ENCODE measurements at regions not wholly inside any gene's neighbourhood (a gene's known extent, or its start where the extent isn't known, plus 50 kb on each side); places are given as distances from the start of the nearest gene placed in this dataset.
A peak's percentile ranks its signal among the peaks of the same experiment; 100 is the strongest.

DNA sequence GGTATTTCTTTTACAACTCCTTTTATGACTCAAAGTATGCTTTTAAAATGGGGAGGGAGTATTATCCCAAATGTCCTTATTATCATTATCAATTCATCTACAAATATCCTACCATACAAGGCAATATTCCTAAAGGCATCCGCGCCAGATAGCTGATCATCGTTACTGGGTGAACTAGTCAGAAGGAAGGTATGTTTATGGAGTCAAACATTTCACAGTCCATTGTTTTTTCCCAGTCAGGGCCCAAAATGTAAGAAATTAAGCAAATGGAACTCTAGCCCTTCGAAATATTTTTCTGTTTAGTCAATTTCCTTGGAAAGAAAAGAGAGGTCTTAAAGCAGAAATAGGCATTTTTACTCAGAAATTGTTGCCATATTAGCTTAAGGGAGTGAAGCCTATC, 188.5 kb upstream of the CCNG1 start:
- POLR2A ChIA-PET: no interaction called here
- no peaks in the 10 kb centered on the region for H3K27me3 Mint-ChIP-seq (ENCODE audit: low read depth)

DNA sequence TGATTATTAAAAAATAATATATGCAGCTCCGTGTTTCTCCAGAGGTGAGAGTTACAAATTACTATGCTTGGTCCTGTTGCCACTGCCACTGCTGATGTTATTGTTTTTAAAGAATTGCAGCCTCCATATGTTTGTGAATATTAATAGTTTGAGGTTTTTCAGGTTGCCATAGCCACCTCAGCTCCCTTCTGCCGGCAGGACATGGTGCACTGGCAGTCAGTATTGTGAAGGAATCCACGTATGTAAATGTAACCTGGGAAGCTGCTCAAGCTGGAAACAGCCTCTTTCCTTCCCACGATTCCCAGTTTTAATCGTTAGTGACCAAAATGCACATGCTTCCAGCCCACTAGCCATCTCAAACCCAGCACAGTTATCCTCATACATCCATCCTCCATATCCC, 184.4 kb upstream of the CCNG1 start:
- H3K27me3 Mint-ChIP-seq (ENCODE audit: low read depth): no peaks in the 10 kb centered on the region
- ATAC-seq (peak; percentile 77), DNase-seq (ENCODE audit: low spot score) (no peak)
- peaks cover 6% of the 10 kb centered on the region; the same call in 1 of the 2 replicates for H3K9me3 Mint-ChIP-seq
- peak overlapping the region; percentile 0; the same call in 1 of the 2 replicates for H3K27ac Mint-ChIP-seq
- TF ChIP-seq ARID4B (CRISPR knock-in tag; IDR thresholded peaks at IDR 0.05; ENCODE audit: borderline replicate concordance): no peak
- CTCF ChIA-PET: interaction anchor here (0.6 to 1.3 kb wide), 5 partner anchors 53 to 977 kb away, joined by 3 to 5 read pairs (median 4); no protein-coding TSS in a partner anchor
- POLR2A ChIA-PET: no interaction called here
- H3K4me3 Mint-ChIP-seq: no peak overlapping the region
- H3K4me1 Mint-ChIP-seq: peaks cover 23% of the 10 kb centered on the region
- H3K36me3 Mint-ChIP-seq: no peaks in the 10 kb centered on the region

More for the DNA sequence above, 188.5 kb upstream of the CCNG1 start:
- Mint-ChIP-seq H3K27ac (no peak overlapping the region), H3K36me3 (no peaks in the 10 kb centered on the region), H3K4me1 (peaks cover 38% of the 10 kb centered on the region), H3K4me3 (no peak overlapping the region), H3K9me3 (peaks cover 11% of the 10 kb centered on the region)
- TF ChIP-seq KAT7 (CRISPR knock-in tag; IDR thresholded peaks at IDR 0.05; ENCODE audit: borderline replicate concordance): no peak
- TF ChIP-seq, protein P1, sequence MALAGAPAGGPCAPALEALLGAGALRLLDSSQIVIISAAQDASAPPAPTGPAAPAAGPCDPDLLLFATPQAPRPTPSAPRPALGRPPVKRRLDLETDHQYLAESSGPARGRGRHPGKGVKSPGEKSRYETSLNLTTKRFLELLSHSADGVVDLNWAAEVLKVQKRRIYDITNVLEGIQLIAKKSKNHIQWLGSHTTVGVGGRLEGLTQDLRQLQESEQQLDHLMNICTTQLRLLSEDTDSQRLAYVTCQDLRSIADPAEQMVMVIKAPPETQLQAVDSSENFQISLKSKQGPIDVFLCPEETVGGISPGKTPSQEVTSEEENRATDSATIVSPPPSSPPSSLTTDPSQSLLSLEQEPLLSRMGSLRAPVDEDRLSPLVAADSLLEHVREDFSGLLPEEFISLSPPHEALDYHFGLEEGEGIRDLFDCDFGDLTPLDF (CRISPR knock-in tag; IDR thresholded peaks at IDR 0.05): no peak
- no peak for TF ChIP-seq ZNF423 (CRISPR knock-in tag; IDR thresholded peaks at IDR 0.05)
- no peak for TF ChIP-seq TEAD4 (CRISPR knock-in tag; IDR thresholded peaks at IDR 0.05)
- no peak for TF ChIP-seq ZNF671 (CRISPR knock-in tag; IDR thresholded peaks at IDR 0.05)
- TF ChIP-seq ZNF263 (CRISPR knock-in tag; IDR thresholded peaks at IDR 0.05; ENCODE audit: low read depth): no peak
- CTCF ChIA-PET: no interaction called here
- ATAC-seq (no peak), DNase-seq (ENCODE audit: low spot score) (no peak)

DNA sequence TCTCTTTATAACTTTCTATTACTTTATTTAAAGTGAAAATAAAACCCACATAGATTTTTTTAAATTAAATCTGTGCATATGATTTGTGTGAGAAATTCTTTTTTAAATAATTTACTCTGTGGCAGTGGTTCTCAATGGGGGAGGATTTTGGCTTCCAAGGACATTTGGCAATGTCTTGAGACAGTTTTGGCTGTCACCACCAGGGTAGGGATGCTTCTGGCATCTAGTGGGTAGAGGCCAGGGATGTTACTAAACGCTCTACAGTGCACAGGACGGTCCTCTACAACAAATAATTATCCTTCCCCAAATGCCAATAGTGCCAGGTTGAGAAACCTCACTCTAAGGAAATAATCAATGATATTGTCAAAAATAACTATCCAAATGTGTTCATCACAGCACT, 177.9 kb upstream of the CCNG1 start:
- POLR2A ChIA-PET: no interaction called here
- H3K27ac Mint-ChIP-seq: no peak overlapping the region
- CTCF ChIA-PET: no interaction called here
- DNase-seq (ENCODE audit: low spot score) (no peak), ATAC-seq (peak; percentile 56; the same call in 1 of the 2 replicates)
- no peaks in the 10 kb centered on the region for H3K9me3 Mint-ChIP-seq
- H3K27me3 Mint-ChIP-seq (ENCODE audit: low read depth): no peaks in the 10 kb centered on the region
- H3K4me3 Mint-ChIP-seq: no peak overlapping the region
- H3K36me3 Mint-ChIP-seq: no peaks in the 10 kb centered on the region
- peaks cover 2% of the 10 kb centered on the region; the same call in 1 of the 2 replicates for H3K4me1 Mint-ChIP-seq
- TF ChIP-seq, protein P2, sequence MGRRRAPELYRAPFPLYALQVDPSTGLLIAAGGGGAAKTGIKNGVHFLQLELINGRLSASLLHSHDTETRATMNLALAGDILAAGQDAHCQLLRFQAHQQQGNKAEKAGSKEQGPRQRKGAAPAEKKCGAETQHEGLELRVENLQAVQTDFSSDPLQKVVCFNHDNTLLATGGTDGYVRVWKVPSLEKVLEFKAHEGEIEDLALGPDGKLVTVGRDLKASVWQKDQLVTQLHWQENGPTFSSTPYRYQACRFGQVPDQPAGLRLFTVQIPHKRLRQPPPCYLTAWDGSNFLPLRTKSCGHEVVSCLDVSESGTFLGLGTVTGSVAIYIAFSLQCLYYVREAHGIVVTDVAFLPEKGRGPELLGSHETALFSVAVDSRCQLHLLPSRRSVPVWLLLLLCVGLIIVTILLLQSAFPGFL (CRISPR knock-in tag; IDR thresholded peaks at IDR 0.05; ENCODE audit: borderline replicate concordance): no peak
- TF ChIP-seq FOXK1 (CRISPR knock-in tag; IDR thresholded peaks at IDR 0.05) (no peak), SP1 (CRISPR knock-in tag; conservative IDR thresholded peaks at IDR 0.05) (no peak), ZNF219 (CRISPR knock-in tag; IDR thresholded peaks at IDR 0.05; ENCODE audit: borderline replicate concordance) (no peak), ATF2 (CRISPR knock-in tag; IDR thresholded peaks at IDR 0.05; ENCODE audit: borderline replicate concordance, low read depth) (no peak), MXD4 (CRISPR knock-in tag; IDR thresholded peaks at IDR 0.05; ENCODE audit: borderline replicate concordance) (no peak), GABPB1 (CRISPR knock-in tag; IDR thresholded peaks at IDR 0.05) (no peak), GRHL2 (CRISPR knock-in tag; IDR thresholded peaks at IDR 0.05; ENCODE audit: insufficient replicate concordance, severe bottlenecking) (no peak), TEAD1 (CRISPR knock-in tag; IDR thresholded peaks at IDR 0.05) (no peak), ZNF317 (CRISPR knock-in tag; IDR thresholded peaks at IDR 0.05; ENCODE audit: borderline replicate concordance, low read depth) (no peak), OVOL2 (CRISPR knock-in tag; IDR thresholded peaks at IDR 0.05; ENCODE audit: borderline replicate concordance) (no peak)
- TF ChIP-seq, protein P3, sequence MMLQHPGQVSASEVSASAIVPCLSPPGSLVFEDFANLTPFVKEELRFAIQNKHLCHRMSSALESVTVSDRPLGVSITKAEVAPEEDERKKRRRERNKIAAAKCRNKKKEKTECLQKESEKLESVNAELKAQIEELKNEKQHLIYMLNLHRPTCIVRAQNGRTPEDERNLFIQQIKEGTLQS (CRISPR knock-in tag; conservative IDR thresholded peaks at IDR 0.05): no peak
- TF ChIP-seq, protein P4, sequence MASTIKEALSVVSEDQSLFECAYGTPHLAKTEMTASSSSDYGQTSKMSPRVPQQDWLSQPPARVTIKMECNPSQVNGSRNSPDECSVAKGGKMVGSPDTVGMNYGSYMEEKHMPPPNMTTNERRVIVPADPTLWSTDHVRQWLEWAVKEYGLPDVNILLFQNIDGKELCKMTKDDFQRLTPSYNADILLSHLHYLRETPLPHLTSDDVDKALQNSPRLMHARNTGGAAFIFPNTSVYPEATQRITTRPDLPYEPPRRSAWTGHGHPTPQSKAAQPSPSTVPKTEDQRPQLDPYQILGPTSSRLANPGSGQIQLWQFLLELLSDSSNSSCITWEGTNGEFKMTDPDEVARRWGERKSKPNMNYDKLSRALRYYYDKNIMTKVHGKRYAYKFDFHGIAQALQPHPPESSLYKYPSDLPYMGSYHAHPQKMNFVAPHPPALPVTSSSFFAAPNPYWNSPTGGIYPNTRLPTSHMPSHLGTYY (CRISPR knock-in tag; IDR thresholded peaks at IDR 0.05): no peak
- TF ChIP-seq, protein P5, sequence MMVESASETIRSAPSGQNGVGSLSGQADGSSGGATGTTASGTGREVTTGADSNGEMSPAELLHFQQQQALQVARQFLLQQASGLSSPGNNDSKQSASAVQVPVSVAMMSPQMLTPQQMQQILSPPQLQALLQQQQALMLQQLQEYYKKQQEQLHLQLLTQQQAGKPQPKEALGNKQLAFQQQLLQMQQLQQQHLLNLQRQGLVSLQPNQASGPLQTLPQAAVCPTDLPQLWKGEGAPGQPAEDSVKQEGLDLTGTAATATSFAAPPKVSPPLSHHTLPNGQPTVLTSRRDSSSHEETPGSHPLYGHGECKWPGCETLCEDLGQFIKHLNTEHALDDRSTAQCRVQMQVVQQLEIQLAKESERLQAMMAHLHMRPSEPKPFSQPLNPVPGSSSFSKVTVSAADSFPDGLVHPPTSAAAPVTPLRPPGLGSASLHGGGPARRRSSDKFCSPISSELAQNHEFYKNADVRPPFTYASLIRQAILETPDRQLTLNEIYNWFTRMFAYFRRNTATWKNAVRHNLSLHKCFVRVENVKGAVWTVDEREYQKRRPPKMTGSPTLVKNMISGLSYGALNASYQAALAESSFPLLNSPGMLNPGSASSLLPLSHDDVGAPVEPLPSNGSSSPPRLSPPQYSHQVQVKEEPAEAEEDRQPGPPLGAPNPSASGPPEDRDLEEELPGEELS (CRISPR knock-in tag; IDR thresholded peaks at IDR 0.05): no peak

Measured in WTC11 (cell line).